SK-N-MC (cell line): ENCODE measurements at regions not wholly inside any gene's neighbourhood (a gene's known extent, or its start where the extent isn't known, plus 50 kb on each side); places are given as distances from the start of the nearest gene placed in this dataset.

Experiments used
- EZH2 ChIP-seq: fragments of 200-600 bp; sonication (generic); IDR thresholded peaks from one replicate; pipeline ENCODE4 v1.6.1; 2017; ENCODE audit warnings: antibody characterized with exemption
- FOXP2 ChIP-seq: optimal IDR thresholded peaks from 2 replicates; pipeline ENCODE3; 2011; ENCODE audit warnings: mild to moderate bottlenecking, moderate library complexity; ENCODE audit not compliant: insufficient read depth; ENCODE audit errors: extremely low read length, control extremely low read depth
- POLR2AphosphoS5 ChIP-seq: IDR thresholded peaks from 2 replicates; pipeline ENCODE4 v1.6.1; 2012; ENCODE audit warnings: mild to moderate bottlenecking, low read depth, low read length, borderline replicate concordance

GRCh38 chr10:10778959-10779358 lies 238.7 kb upstream of the CELF2 start:
- TF ChIP-seq EZH2: no peak
- TF ChIP-seq POLR2AphosphoS5: no peak
- no peak for TF ChIP-seq FOXP2
